Hematopoietic multipotent progenitor cell treated with erythropoietin and hydrocortisone succinate and interleukin-3 and kit ligand, for 17 days (in vitro differentiated cells): ENCODE measurements at regions not wholly inside any gene's neighbourhood (a gene's known extent, or its start where the extent isn't known, plus 50 kb on each side); places are given as distances from the start of the nearest gene placed in this dataset.

ENCODE experiments used
- DNase-seq: peaks from one replicate; pipeline ENCODE4 v3.0.0-alpha.2; 2015; ENCODE audit warnings: low spot score

- no peak for DNase-seq
These were observed 88.0 kb downstream of the XCL2 start for GRCh38 chr1:168455764-168456163.

- DNase-seq, result no peak
These were observed 89.5 kb downstream of the XCL2 start for GRCh38 chr1:168454211-168454815.

- DNase-seq, result no peak
These were observed 90.7 kb downstream of the XCL2 start for GRCh38 chr1:168453056-168453455.

DNA sequence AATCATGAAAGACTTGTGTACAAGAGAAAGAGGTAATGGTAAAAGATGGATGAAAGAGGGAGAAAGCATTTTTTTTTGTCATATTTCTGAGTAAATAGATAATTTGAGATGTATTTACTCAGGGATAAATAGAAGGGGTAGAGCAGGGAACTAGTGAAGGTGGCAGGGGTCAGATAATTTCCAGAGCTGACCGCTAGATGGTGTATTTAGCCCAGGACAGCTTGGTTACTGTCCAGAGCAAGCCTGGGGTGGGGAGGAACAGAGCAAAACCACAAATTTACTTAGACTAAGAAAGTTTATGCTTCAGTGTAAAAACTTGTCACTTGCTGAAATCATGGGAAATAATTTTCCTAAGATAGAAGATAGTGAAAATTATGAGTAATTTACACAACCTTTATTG, 91.5 kb downstream of the XCL2 start:
- DNase-seq, result no peak

DNA sequence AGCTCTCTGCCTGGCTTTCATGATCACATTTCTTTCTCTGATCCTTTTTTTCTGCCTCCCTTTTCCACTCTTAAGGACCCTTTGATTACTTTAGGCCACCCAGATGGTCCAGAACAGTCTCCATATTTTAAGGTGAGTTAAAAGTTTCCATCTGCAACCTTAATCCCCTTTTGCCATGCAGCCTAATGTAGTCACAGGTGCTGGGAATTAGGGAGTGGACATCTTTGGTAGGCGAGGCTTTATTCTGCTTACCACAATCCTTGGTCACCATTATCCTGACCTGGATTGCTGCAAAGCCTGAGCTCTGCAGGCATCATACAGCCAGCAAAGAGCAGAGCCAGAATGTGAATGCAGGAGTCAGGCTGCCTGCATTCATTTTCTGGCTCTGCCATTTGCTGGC, 95.9 kb downstream of the XCL2 start:
- no peak for DNase-seq

GRCh38 chr1:168446081-168446480, 97.7 kb downstream of the XCL2 start:
- no peak for DNase-seq

DNA sequence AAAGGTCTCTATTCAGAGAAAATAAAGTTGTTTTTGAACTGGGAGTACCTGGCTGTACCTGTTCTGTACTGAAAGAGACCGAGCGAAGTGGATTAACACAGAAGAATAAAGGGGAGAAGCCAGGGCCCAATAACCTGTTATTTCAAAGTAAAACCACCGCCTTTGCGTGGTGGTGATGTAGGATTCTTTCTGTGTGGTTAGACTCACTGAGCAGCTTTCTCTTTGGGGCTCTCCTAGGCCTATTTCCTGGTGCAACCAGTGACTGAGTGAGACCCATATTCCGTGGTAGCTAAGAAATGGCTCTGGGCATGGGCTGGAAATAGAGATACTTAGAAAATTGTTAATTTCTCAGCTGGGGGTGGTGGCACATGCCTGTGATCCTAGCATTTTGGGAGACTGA, 99.9 kb downstream of the XCL2 start:
- DNase-seq, result no peak

DNA sequence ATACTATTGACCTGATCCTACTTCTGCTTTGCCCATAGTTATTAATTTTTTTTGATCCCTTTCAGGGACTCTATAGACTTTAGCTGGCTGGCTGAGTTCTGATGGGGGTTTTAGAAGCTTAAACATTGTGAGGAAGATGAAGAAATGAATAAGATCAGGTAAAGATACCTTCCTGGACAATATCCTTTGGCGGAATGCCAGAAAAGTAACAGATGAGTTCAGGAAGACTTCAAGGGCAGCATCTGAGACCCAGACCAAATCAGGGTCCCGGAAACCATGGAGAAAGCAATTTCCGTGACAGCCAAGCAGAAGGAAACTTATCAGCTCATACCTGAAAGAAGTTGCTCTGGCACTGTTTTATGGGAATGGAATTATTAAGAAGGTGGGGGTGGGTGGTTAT, 100.4 kb downstream of the XCL2 start:
- no peak for DNase-seq

DNA sequence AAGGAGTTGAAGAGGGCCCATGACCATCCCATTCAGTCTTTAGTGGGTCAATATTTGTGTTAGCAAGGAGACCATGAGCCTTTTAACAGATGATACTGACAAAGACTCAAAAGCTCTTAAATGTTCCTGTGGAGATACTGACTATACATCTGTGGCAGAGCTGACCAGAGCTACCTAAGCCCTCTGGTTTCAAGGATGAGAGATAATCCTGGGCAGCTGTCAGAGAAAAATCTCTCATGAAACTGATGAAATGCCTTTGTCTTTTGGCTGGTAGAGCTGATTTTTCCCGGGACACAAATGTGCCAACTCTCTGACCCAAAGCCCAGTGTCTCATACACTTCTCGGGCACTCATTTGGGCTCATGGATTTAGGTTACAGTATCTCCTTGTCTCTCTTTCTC, 100.9 kb downstream of the XCL2 start:
- no peak for DNase-seq

DNA sequence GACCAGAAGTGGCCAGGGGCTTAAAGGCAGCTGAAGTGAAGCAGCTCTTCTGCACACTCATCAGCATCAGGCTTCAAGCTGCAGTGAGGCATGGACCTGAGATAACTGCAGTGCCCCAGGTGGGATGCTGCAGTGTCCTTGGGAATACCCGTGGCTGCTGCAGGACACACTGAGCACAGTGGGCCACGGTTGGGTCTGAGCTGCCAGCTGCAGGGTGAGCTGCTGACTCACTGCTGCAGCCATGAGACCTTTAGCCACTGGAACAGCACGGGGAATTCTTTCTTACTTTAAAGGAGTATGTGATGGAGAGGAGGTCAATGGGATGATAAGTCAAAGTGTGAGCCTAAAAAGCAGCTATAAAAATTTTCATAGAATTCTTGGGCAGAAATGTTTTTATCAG, 102.1 kb downstream of the XCL2 start:
- no peak for DNase-seq

GRCh38 chr1:168439456-168440375, 104.1 kb downstream of the XCL2 start:
- peak; percentile 8 for DNase-seq

- no peak for DNase-seq
These were observed 105.2 kb downstream of the XCL2 start for GRCh38 chr1:168438626-168439025.

DNA sequence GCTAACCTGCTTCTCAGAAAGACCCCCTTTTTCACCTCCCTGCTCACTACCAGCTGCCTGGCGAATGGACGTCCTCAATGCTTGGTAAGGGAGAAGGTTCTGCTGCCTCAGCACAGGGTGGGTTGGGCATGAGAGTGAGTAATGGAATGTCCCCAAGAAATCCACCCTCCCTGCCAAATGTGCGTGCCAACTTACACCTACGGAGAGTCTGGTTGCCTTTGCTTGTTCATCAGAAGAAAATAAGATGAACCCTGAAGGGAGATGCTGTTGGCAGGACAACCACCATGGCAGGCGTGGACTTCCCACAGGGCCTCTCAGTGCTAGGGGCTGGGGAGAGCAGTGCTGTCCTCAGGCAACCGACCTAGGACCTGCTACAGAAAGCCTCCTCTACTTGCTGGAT, 106.0 kb downstream of the XCL2 start:
- DNase-seq, result no peak

DNA sequence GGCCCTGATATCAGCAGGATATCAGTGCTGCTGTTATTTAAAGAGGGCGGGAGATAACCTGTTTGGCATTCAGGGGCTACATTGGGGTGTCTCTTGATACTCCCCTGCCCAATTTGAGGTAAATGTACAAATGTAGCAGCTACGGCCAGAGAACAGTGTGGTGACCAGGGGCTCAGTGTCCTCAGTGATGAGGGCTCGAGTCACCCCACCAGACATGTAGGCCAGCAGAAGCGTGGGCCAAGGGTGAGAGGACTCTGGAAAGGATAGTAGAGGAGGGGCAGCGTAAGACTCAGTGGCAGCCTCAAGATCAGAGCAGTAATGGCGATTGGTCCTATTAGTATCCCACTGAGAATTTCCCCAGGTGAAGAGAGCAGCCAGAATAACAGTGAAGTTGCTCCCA, 108.4 kb downstream of the XCL2 start:
- DNase-seq, result no peak

- no peak for DNase-seq
These were observed 110.6 kb downstream of the XCL2 start for GRCh38 chr1:168433238-168433637.

DNA sequence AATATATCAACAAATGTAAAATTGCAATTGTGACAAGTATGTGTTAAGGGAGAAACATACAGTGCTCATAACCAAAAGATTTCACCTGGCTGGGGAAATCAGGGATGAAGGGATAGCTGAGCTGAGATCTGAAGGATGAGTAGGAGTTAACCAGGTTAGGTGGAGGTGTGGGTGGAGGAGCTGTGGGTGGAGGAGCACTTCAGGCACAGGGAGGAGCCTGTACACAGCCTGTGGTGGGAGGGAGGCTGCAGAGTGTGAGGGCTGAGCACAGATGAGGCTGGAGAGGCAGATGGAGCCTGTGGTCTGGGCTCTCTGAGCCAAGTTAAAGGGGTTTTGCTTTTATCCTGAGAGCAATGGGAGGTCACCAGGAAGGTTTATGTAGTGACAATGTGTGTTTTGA, 111.9 kb downstream of the XCL2 start:
- no peak for DNase-seq

- no peak for DNase-seq
These were observed 113.5 kb downstream of the XCL2 start for GRCh38 chr1:168430321-168430720.

DNA sequence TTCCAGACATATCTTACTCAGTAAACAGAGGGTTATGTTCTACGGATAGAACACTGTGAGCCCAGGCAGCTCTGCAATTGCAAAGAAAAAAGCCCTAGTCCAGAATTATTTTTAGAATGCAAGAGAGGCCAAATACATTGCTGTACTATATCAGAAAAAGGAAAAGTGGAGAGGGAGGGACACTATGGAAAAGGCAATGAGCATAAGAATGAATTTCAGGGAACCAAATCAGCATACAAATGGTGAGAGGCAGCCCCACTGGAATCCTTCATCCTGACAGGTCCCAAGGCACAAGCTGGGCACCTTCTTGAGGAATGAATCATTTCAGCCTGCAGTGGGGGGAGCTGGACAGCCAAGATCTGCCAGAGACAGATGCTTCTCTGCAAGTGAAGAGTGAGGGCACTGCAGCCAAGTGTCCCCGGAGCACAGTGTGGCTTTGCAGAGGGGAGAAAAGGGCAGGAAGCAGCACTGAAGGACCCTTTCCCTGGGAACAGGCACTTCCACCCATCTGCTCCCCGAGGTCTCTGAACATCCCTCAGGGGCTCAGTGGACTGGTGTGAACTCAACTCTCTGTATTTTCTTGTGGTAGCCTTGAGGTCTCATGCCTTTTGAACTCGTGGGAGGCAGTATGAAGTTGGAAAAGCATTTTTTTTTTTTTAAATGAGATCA, 115.6 kb downstream of the XCL2 start:
- no peak for DNase-seq

DNA sequence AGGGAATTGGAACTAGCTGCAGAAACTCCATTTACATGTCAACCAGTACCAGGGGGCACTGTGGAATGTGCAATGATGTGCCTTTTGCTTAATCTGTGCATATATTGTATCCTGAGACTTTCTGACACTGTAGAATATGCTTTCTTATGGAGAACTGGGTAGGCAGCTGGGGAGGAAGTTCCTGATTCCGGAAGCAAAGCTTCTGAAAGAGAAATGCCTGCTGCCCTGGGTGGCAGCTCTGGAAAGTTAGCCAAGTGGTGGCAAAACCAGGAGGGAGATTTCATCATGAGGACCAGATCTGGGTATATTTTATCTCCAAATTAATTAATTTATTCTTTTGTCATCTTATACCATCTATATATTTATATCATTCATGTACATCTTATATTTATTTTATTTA, 116.7 kb downstream of the XCL2 start:
- DNase-seq, result no peak

DNA sequence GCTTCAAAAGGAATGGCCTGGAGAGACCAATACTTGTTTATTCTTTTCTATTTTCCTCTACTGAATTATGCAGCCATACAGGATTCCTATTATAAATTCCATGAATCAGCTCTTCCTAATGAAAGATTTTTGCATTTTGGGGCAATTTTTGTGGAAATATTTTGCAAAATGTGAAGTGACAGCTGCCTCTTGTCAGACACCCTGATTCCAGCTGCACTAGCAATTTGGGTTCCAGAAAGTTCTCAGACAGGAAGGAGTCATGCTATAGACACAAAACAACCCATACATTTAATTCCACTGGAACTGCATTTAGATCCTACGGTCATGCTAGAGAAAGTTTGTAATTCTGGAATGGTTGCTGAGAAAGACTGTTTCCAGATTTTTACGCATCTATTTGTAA, 119.5 kb downstream of the XCL2 start:
- no peak for DNase-seq

DNA sequence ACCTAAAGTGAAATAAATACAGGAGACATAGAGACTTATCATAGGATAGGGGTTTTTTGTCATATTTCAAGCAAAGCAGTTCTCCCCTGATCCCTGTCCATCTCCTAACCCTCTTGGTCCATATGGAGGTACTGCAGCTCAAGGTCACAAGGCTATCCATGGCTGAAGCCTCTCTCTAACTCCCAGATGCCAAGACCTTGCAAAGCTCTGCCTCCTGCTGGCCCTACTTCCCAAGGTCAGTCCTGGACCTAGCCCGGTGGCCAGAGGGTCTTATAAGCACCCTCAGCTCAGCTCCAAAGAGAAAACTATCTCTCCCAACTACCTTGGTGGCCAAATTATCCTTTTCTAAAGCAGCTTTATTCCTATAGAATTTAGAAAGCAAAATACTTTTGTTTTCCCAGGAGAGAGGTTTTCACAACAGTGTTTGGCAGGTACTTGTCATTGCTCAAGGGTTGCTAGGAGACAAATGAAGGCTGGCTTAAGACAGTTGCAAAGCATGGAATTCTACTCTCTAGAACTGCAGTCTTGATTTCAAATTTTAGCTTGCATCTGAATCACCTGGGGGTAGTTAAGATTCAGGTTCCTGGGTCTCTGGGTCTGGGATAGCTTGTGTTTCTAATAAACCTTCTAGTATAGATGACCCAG, 121.5 kb downstream of the XCL2 start:
- no peak for DNase-seq

DNA sequence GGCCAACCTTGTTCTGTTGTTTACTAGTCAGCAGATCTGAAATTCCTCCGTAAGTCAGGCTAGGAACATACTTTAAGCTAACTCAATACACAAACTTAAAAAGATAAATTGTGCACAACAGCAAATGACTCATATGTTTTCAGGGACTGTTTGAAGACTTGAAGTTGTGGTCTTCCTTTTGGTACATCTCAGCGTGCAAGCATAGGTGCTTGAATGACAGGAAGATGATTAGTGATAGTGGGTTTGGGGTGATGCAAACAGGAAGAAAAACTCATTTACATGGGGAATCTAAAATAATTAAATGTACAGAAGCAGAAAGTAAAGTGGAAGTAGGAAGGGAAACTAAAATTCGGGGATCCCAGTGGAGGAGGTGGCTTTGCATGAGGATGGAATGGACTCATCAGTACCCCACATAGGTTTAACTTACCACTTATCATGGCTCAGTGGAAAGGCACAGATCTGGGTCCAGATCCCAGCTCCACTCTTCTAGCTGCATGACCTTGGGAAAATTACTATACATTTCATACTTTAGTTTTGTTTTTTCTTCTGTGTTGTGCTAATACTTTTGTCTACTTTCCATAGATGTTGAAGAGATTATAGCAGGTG, 122.3 kb downstream of the XCL2 start:
- DNase-seq, result no peak
